NOMO-1 treated with DMSO at 0.1 percent for 48 hours (cell line): ENCODE measurements at regions not wholly inside any gene's neighbourhood (a gene's known extent, or its start where the extent isn't known, plus 50 kb on each side); places are given as distances from the start of the nearest gene placed in this dataset.
"Not testable (repeated sequence)": the region's sequence is repeated elsewhere in the genome, so short reads cannot be mapped to it uniquely, and the experiment has no call there.

Experiments
- DNase-seq: peaks from one replicate; lab custom pipeline; 2025; ENCODE audit not compliant: unreplicated experiment; lab: John Stamatoyannopoulos, UW

GRCh38 chr16:10232757-10233156, 50.5 kb upstream of the GRIN2A start:
- no peak for DNase-seq

- no peak for DNase-seq
Measured at GRCh38 chr16:10239640-10240039, 57.4 kb upstream of the GRIN2A start.

- no peak for DNase-seq
Measured at GRCh38 chr16:10240854-10241613, 58.8 kb upstream of the GRIN2A start.

GRCh38 chr16:10242097-10242496, 59.9 kb upstream of the GRIN2A start:
- DNase-seq, result no peak

GRCh38 chr16:10242916-10243315, 60.7 kb upstream of the GRIN2A start:
- peak; percentile 65 for DNase-seq

- no peak for DNase-seq
Measured at GRCh38 chr16:10245002-10245401, 62.8 kb upstream of the GRIN2A start.

- DNase-seq, result no peak
Measured at GRCh38 chr16:10250137-10250828, 68.1 kb upstream of the GRIN2A start.

GRCh38 chr16:10252155-10252554, 69.9 kb upstream of the GRIN2A start:
- DNase-seq, result no peak

- no peak for DNase-seq
Measured at GRCh38 chr16:10253409-10253808, 71.2 kb upstream of the GRIN2A start.

- no peak for DNase-seq
Measured at GRCh38 chr16:10255728-10256127, 73.5 kb upstream of the GRIN2A start.

GRCh38 chr16:10256784-10257641, 74.8 kb upstream of the GRIN2A start:
- DNase-seq, result peak; percentile 53

- not testable (repeated sequence) for DNase-seq
Measured at GRCh38 chr16:10257642-10258251, 75.5 kb upstream of the GRIN2A start.

- not testable (repeated sequence) for DNase-seq
Measured at GRCh38 chr16:10258930-10259603, 76.8 kb upstream of the GRIN2A start.

- no peak for DNase-seq
Measured at GRCh38 chr16:10261077-10261476, 78.8 kb upstream of the GRIN2A start.

GRCh38 chr16:10261526-10261925, 79.3 kb upstream of the GRIN2A start:
- not testable (repeated sequence) for DNase-seq

- DNase-seq, result no peak
Measured at GRCh38 chr16:10262377-10263132, 80.3 kb upstream of the GRIN2A start.

- no peak for DNase-seq
Measured at GRCh38 chr16:10265770-10266615, 83.8 kb upstream of the GRIN2A start.

- DNase-seq, result no peak
Measured at GRCh38 chr16:10266809-10267208, 84.6 kb upstream of the GRIN2A start.

- DNase-seq, result no peak
Measured at GRCh38 chr16:10269632-10270031, 87.4 kb upstream of the GRIN2A start.
